ENCODE measurements at regions not wholly inside any gene's neighbourhood (a gene's known extent, or its start where the extent isn't known, plus 50 kb on each side); places are given as distances from the start of the nearest gene placed in this dataset.

- TF ChIP-seq CTCF (IDR thresholded peaks at IDR 0.05) (no peak), ZFX (IDR thresholded peaks at IDR 0.05; ENCODE audit: borderline replicate concordance) (no peak)
Measured at GRCh38 chr3:25349095-25349494, 79.0 kb upstream of the RARB start.
